ENCODE measurements at regions not wholly inside any gene's neighbourhood (a gene's known extent, or its start where the extent isn't known, plus 50 kb on each side); places are given as distances from the start of the nearest gene placed in this dataset.

- TF ChIP-seq ZBTB33 (IDR thresholded peaks at IDR 0.05) (no peak), TAF1 (conservative IDR thresholded peaks at IDR 0.05) (no peak), CTCF (IDR thresholded peaks at IDR 0.05; ENCODE audit: low read depth, low read length, missing input control) (no peak), REST (IDR thresholded peaks at IDR 0.05) (no peak), RAD21 (IDR thresholded peaks at IDR 0.05) (no peak), RXRA (IDR thresholded peaks at IDR 0.05) (no peak), GABPA (IDR thresholded peaks at IDR 0.05 in 1 of 2, conservative IDR thresholded peaks at IDR 0.05 in 1 of 2) (no peak), MAX (IDR thresholded peaks at IDR 0.05) (no peak)
Observed at GRCh38 chr4:184575306-184575705, 73.9 kb downstream of the CASP3 start.

Data from liver (tissue), 3 donors.